Myocyte (in vitro differentiated cells): ENCODE measurements at regions not wholly inside any gene's neighbourhood (a gene's known extent, or its start where the extent isn't known, plus 50 kb on each side); places are given as distances from the start of the nearest gene placed in this dataset.

ENCODE experiments used
- DNase-seq: peaks from one replicate; pipeline ENCODE4 v3.0.0-alpha.2; 2012; ENCODE audit warnings: low read depth

DNA sequence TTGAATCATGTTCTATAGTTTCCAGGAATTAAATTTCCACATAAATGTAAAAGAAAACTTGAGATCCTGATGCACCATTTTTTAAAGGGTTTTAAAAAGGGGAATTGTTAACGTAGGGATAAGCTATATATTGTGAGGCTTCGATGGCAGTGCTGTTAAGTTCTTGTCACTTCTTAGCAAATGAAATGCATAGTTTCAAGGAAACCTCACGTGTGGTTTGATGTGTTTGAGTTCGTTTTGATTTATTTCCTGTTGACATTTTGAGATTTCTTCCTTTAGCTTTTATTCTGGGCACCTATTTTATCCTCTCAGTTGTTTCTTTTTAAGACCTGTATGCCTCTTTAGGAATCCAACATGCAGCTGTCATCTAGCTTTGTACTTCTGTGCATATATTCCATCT is 301.0 kb downstream of the DOCK8 start:
- no peak for DNase-seq

DNA sequence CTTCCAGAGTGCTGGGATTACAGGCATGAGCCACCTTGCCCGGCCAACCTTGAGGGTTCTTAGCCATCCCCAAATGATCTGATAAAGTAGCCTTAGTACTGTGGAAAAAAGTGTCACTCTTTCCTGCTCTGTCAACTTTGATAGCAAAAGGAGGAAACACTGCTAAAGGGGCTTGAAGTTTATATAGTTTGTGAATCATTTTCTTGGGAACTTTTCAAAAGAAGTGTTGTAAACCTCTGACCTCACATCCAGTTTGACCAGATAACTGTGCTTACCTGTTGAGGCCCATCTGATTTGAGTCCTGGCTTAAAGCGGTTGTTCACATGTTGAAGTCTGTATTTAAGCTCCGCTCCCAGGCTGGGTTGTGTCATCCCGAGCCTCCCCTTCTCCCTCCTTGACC is 303.3 kb downstream of the DOCK8 start:
- DNase-seq = no peak

DNA sequence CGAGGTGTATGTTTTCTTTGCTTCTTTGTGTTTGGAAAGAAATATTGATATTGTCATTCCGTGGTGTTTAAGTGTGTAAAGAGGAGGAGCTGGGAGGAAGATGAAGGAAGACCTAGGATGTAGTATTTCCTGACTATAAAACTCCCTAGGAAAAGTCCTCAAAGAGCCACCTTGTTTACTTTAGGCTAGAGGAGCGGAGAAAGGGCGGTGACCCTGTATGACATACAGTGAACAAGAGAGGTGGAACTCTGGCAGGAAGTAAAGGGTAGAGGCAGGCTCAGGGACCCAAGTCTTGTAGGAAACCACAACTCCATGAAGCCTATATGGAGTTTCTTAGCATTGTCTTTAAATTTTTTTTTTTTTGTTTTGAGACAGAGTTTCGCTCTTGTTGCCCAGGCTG is 303.9 kb downstream of the DOCK8 start:
- no peak for DNase-seq

DNA sequence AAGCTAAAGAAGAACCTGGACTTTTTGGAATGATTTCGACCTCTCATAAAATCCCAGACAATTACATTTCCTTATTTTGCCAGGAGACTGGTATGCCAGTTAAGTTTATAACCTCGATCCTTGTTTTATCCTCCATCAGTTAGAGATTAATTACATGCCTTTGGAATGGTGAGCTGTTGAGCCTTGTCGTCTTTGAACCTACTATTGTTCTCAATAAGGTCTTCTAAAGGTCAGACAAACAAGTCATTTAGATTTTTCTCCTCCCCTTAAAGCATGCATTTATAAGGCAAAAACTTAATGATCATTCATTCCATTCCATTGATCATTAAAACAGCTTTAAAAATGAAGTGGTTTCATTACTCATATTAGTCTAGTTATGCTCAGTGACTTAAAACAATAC is 304.9 kb downstream of the DOCK8 start:
- DNase-seq = no peak

DNA sequence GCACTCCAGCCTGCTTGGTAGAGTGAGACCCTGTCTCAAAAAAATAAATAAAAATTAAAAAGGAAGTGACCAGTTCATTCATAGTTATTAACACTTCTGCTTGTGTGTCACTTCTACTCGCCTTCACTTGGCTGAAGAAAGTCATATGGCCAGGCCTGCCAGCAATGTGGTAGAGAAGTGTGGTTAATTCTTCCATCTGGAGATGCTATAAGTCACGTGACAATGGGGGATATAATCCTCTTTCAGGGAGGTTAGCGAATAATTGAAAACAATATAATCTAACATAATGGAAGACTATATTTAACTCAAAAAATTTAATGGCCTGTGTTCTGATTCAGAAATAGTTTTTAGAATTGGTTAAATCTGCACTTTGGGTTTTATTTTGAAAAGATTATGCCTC is 305.6 kb downstream of the DOCK8 start:
- DNase-seq = no peak

DNA sequence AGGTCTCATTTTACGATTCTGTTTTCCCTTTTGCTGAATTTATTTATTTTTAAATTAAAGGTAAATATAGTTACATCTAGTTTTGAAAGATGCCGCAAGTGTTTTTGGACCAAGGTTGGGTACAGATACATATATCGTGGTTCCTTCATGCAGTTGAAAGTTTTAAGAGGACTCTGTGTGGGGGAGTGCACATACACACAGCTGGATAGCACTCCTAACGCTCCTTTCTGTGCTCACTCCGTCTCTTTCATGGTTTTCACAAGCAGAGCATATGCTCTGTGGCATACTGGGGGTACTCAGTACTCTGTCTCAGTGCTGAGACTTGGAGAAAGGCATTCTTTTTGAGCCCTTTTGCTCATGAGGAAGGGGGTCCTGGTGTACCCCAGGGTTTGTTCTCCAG is 307.5 kb downstream of the DOCK8 start:
- no peak for DNase-seq

DNA sequence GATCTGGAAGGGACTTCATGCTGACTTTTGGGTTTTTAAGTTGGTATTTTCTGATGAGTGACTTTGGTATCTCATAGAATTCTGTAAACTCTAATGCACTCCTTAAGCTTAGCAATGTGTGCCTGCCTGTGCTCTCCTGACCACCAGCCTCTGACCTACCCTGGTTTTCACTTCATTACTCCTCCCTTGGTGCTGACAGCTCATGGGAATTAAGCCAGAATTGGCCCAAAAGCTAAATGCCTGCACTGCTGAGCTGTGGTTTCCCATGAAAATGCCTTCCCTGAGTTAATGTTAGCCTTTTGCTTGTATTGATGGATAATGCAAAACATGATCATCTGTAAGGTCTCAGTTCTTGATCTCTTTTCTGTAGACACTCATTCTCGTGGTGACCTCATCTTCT is 308.0 kb downstream of the DOCK8 start:
- no peak for DNase-seq

DNA sequence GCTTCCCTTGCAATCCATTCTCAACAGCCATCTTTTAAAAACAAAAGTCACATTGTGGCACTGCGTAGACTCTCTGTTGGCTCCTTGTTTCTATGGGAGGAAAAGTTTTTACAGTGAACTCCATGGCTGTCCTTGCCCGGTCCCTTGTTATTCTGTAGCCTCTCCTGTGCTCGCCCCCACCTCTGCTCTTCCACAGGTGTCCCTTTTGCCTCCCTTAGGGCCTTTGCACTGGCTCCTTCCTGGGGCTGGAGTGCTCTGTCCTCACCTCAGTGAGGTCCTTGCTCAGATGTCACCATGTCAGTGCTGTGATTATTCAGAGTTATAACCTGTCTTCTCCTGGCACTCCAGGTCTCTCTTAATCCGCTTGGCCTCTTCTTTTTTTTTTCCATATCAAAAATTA is 308.8 kb downstream of the DOCK8 start:
- DNase-seq = no peak

DNA sequence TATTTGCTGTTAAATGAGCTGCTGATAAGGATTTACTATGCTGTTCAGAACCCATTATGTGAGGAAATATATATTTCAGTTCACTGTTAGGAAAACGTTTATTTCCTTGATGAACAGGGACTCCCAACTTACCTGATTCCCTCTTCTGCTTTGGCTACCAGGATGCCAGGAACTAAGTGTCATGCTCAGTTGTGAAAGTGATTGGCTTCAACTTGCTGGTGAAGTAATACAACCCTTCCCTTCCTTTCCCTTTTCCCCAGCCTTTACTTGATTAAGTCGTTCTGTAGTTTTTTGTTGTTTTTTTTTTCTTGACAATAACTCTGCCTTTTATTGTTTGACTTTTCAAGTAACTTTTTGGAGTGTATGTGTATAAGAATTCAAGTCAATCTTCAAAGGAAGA is 309.3 kb downstream of the DOCK8 start:
- no peak for DNase-seq

DNA sequence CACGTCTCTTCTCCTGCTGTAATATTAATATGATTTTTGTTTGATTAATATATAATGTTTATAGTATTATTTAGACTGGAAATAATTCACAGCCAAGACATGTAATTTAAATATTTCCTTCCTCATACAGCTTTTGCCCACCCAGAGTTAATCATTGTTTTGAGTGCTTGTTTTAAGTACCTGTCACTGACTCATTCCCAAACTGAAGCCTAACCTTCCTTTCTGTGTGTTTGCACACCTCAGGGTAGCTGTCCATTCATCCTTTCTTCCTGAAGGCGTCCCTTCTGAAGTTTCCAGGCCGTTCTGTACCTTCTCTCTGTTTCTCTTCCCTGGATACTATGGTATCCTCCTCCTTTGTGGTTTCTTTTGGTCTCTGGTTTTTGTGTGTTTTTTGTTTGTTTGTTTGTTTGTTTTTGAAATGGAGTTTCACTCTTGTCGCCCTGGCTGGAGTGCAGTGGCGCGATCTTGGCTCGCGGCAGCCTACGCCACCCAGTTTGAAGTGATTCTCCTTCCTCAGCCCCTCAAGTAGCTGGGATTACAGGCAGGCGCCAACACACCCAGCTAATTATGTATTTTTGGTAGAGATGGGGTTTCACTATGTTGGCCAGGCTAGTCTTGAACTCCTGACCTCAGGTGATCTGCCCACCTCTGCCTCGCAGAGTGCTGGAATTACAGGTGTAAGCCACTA is 312.4 kb downstream of the DOCK8 start:
- no peak for DNase-seq

DNA sequence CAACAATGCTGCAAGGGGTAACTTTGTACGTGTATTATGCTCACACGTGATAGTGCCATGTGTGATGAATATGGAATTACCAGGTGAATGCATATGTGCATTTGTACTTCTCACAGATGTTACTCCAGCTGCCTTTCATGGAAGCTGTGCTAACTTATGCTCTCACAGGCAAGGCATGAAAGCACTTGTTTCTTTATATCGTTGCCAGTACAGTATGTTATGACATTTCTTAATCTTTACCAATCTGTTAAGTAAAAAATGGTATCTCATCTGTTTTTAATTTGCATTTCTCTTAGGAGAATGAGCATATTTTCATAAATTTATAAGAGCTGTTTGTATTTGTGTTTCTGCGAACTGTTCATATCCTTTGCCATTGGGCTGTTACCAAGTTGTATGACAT is 311.8 kb upstream of the DMRT1 start:
- DNase-seq = no peak

DNA sequence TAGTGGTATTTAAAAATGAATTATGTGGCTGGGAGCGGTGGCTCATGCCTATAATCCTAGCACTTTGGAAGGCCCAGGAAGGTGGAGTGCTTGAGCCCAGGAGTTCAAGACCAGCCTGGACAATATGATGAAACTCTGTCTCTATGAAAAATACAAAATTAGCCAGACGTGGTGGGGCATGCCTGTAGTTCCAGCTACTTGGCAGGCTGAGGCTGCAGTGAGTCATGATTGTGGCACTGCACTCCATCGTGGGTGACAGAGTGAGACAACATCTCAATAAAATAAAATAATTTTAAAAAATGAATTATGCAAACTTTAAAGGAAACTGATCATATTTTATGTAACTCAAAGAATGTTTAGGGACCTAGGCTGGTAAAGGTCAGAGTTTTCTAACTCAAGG is 310.8 kb upstream of the DMRT1 start:
- DNase-seq = peak; percentile 29

DNA sequence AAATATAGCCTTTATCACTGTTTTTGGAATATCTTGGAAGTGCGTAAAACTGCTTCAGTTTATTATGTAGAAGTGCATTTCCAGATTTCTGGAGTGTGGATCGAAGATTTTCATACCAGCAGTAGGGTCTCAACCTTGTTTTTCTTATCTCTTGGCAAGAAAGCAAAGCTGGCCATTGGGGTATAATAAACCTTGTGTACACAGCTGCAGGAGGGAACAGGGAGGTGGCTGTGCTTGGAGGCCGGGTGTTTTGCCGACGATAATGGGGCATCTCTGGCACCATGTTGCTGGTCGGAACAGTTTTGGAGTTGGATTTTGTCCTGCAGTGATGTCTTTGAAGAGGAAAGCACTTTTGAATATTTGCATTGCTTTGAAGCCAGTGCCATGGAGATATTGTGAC is 308.8 kb upstream of the DMRT1 start:
- DNase-seq = no peak

DNA sequence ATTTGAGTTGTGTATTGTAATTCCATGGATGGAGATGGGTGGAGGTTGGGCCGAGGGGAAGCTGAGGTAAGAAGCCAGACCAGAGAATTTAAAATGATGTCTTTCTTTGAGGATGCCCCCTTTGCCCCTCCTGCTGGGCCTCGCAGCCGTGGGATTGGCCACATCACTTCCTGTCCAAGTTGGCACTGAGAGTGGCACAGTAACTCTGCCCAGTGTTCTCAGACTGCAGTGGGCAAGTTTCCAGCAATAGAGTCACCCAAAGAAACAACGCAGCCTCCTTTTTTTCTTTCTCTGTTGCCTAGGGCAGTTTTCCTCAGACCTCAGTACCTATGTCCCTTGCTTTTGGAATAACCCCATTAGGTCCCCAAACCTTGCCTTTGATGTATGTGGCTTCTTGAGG is 306.6 kb upstream of the DMRT1 start:
- no peak for DNase-seq

DNA sequence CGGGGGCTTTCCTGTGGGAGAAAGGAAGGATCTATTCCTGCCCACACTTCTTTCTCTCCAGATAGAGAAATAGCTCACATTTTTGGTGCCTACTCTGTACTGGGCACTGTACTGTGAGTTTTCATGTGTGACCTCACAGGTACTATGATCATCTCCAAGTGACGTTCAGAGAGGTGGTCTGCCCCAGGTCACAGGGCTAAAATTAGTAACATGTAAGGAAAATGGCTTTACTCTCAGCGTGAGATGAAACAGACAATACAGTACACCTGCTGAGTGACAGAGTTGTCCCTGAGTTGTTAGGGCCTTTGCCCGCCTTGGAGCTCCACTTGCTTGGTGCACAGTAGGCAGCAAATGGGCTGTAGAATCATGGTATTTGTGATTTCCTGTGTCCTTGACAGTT is 306.1 kb upstream of the DMRT1 start:
- DNase-seq = no peak

DNA sequence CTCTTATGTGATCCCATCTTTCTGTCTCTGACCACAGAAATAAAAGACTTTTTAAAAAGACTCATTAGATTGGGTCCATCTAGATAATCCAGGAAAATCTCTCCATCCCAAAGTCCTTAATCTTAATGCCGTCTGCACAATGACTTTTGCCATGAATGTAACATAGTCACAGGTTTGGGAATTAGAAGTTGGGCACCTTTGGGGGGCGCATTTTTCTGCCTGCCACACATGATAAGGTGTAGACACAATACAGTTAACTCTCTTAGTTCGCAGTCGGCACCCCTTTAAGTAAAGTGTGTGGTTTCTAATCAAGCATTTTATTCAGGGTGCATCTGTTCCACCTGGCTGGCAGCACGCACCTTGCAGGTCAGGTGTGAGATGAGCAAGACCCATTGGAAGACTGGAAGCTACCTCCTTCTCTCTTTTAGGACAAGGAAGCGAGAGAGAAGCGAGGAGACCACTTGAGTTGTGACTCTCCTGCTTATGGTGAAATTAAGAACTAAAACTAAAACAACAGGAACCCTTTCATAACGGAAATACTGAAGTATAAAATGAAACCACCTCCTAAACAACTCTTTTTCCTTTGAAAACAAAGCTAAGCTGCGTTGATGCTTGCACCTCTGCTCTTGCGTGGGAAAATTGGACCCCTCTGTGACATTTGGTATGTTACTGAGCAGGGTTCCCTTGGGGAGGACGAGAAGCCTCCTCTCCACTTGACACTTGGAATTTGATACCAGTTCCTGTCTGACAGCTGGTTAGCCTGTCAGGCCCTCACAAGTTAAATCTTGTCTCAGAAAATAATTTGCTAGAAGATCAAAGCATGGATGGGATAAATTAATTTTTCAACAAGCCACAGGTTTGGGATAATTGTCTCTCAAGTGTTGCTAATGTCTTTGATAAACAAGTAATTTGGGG is 304.6 kb upstream of the DMRT1 start:
- DNase-seq = peak; percentile 49

DNA sequence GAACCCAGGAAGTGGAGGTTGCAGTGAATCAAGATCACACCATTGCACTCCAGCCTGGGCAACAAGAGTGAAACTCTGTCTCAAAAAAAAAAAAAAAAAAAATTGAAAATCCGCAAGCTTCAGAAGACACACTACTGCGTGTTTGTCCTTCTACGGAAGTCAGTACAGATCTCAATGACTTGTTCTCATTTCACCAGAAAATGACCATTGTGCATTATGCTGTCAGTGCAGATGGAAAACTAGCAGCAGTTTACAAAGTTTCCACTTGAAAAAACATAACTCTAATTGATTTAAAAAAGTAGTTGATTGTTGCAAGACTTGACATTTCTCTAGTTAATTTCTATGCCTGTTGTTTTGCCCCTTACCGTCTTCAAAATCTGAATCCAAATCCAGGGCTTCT is 298.0 kb upstream of the DMRT1 start:
- no peak for DNase-seq

DNA sequence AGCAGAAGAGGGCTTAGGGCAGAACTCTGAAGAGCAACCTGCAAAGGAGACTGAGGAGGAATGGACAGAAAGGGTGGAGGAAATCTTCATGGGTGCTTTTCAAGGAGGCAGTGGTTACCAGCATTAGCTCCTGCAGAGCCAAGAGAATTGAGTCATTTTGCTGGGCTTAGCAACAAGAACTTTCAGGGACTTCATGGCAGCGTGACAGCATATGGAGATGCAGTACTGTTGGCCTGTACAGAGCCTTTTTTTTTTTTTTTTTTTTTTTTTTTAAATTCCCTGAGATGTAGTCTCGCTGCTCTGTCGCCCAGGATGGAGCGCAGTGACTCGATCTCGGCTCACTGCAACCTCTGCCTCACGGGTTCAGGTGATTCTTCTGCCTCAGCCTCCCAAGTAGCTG is 296.0 kb upstream of the DMRT1 start:
- DNase-seq = no peak

DNA sequence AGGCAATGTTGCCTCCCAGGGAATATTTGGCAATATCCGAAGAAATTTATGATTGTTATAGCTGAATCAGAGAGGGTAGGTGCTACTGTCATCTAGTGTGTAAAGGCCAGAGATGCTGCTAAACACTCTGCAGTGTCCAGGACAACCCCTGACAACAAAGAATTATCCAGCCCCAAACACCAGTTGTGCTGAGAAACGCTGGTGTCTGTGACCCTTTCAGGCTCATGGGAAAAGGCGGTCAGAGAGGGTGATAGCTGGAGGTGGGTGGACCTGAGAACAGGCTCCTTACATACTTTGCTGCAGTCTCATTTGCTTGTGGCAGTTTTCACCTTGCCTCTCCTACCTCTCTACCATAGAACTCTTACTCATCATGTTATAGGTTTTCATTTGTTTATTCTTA is 295.3 kb upstream of the DMRT1 start:
- DNase-seq = no peak

DNA sequence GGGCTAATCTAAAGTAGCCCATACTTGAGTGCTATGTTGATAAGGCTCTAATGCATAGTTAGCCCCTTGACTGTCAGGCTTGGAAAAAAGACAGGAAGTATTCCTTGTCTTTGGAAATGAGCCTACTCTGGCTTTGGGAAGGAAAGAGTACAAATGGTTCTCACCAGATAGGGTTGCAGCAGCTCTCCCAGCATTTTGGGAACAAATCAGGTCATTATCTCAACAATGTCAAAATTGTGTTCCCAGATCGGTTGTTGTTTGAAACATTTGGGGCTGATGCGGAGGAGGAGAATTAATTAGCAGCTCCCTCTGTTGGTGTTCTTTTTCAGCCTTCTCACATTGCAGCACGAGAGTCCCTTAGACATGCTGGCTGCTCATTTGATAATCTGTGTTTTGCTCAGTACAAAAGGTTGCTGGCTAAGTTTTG is 294.7 kb upstream of the DMRT1 start:
- DNase-seq = peak; percentile 40

DNA sequence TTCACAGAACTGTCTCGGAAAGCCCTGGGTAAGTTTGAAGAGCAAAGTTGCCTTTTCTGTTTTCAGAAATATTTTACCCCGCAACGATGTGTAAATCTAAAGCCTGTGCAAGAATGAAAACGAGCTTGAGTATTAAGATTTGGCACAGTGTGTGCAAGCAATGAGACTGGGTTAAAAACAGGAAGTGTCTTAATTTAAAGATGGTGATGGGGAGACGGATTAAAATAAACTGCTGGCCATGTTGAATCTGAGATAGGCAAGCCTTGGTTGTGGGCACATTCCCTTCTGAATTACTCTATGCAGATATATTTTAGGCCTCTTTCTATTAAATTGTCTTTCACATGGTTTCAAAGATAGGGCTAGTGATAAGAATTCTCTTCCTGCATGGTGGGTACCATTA is 294.2 kb upstream of the DMRT1 start:
- no peak for DNase-seq

DNA sequence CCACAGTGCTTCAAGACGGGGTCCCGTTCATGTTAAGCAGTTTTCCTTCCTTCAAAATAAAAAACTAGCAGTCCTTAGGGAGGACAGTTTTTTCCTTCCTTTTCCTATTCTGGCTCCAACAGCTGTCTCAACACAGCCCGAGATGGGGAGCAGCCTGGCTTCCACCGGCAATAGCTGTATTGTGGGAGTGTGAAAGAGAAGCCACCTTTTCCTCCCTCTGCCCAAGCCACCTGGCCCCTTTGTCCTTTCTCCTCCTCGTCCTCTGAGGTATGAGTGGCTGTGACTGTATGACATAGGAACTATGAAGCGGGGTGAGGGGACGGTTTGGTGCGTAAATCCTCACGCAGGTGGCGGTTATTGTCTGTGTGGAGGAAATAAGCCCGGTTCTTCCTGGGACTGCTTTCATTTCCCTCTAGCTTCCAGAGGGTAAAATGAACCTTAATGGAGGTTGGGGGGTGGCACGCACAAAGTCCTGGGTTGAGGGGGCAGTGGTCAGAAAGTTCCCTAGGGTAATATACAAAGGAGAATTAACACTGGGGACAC is 292.0 kb upstream of the DMRT1 start:
- DNase-seq = no peak

DNA sequence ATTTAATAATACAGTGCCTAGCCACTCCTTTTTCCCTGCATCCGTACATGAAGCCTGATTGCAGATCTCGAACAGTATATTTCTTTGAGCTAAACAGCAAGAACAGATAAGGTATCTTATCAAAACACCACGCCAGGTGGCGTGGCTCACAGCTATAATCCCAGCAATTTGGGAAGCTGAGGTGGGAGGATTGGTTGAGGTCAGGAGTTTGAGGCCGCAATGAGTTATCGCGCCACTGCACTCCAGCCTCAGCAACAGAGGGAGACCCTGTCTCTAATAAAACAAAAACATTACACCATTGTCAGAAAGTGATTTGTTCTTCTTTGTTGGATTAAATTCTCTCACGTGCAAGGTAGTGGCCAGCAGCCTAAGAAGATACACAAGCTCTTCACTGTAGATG is 291.2 kb upstream of the DMRT1 start:
- no peak for DNase-seq
